ENCODE measurements at regions not wholly inside any gene's neighbourhood (a gene's known extent, or its start where the extent isn't known, plus 50 kb on each side); places are given as distances from the start of the nearest gene placed in this dataset.

GRCh38 chr6:84877515-84878210, 113.3 kb upstream of the TBX18 start:
- TF ChIP-seq CTCF (IDR thresholded peaks at IDR 0.05) (no peak), SIN3A (IDR thresholded peaks at IDR 0.05; ENCODE audit: borderline replicate concordance, insufficient read depth, low read depth, low read length) (no peak), POLR2AphosphoS5 (IDR thresholded peaks at IDR 0.05; ENCODE audit: low read depth, low read length) (no peak)
- TF ChIP-seq, protein P1, sequence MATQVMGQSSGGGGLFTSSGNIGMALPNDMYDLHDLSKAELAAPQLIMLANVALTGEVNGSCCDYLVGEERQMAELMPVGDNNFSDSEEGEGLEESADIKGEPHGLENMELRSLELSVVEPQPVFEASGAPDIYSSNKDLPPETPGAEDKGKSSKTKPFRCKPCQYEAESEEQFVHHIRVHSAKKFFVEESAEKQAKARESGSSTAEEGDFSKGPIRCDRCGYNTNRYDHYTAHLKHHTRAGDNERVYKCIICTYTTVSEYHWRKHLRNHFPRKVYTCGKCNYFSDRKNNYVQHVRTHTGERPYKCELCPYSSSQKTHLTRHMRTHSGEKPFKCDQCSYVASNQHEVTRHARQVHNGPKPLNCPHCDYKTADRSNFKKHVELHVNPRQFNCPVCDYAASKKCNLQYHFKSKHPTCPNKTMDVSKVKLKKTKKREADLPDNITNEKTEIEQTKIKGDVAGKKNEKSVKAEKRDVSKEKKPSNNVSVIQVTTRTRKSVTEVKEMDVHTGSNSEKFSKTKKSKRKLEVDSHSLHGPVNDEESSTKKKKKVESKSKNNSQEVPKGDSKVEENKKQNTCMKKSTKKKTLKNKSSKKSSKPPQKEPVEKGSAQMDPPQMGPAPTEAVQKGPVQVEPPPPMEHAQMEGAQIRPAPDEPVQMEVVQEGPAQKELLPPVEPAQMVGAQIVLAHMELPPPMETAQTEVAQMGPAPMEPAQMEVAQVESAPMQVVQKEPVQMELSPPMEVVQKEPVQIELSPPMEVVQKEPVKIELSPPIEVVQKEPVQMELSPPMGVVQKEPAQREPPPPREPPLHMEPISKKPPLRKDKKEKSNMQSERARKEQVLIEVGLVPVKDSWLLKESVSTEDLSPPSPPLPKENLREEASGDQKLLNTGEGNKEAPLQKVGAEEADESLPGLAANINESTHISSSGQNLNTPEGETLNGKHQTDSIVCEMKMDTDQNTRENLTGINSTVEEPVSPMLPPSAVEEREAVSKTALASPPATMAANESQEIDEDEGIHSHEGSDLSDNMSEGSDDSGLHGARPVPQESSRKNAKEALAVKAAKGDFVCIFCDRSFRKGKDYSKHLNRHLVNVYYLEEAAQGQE (IDR thresholded peaks at IDR 0.05; ENCODE audit: insufficient read depth in 1 of 2, low read depth in 2 of 2, low read length in 1 of 2): no peak
